ENCODE measurements at regions not wholly inside any gene's neighbourhood (a gene's known extent, or its start where the extent isn't known, plus 50 kb on each side); places are given as distances from the start of the nearest gene placed in this dataset.
"Not testable (repeated sequence)": the region's sequence is repeated elsewhere in the genome, so short reads cannot be mapped to it uniquely, and the experiment has no call there.

DNA sequence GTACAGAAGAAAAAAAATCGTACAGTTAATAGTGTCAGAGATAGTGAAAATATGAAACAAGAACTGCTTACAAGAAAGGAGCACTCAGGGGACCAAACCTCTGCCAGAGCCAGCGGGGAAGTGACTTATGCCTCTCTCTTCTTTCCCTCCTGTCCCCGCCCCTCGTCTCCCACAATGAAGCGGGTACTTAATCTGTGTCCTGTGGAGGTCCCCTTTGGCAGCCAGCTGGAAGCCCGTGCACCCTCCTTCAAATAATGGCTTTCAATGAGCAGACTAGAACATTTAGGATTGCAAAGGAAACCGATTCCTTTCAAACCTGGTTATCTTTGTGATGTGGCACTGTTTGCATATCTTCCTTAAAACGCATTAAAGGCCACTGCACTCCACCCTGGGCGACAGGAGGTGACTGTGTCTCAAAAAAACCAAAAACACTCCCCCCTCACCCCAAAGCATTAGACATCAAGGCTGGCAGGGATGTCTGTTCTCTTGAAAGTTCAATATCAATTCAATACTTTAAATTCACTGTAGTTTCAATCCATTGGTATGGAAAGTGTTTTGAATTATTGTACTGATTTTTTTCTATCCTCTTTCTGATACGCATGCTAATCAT, 51.7 kb downstream of the PPIAL4C start:
- not testable (repeated sequence) for H3K27me3 Mint-ChIP-seq; H3K36me3 Mint-ChIP-seq (ENCODE audit: low read depth); H3K9me3 Mint-ChIP-seq
- H3K4me3 Mint-ChIP-seq, result peak overlapping the region; percentile 90
- H3K4me1 Mint-ChIP-seq (ENCODE audit: low read depth), result peaks cover 36% of the 10 kb centered on the region
- H3K27ac Mint-ChIP-seq, result peak overlapping the region; percentile 100

DNA sequence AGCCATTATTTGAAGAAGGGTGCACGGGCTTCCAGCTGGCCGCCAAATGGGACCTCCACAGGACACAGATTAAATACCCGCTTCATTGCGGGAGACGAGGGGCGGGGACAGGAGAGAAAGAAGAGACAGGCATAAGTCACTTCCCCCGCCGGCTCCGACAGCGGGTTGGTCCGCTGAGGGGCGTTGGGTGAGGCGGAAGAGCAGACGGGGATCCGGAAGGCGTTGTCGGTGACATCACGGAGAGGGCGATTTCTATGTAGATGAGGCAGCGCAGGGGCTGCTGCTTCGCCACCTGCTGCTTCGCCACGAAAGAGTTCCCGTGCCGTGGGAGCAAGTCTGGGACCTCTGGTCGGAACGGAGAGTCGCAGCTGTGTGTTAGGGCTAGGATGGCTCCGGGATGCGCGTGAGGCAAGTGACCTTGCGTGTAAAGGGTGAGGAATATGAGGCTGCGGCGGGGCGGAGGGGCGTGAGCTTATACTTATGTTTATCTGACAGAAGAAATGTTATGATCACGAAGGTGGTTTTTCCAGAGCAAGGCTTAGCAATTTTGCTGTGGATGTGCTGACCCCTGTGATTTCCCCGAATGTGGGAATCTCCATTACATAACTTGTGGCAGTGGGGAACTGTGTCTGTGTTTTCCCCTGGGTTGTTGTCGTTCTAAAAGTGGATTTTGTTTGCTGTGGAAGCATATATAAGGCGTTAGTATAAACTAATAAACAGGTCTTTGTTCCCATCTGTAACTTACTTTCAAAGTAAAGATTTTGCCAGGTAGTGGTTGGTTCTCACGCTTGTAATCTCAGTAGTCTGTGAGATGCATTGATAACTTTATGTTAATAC, 52.9 kb downstream of the PPIAL4C start:
- peaks cover 36% of the 10 kb centered on the region for H3K4me1 Mint-ChIP-seq (ENCODE audit: low read depth)
- not testable (repeated sequence) for H3K27me3 Mint-ChIP-seq; H3K36me3 Mint-ChIP-seq (ENCODE audit: low read depth); H3K9me3 Mint-ChIP-seq
- peak overlapping the region; percentile 90 for H3K4me3 Mint-ChIP-seq
- peak overlapping the region; percentile 100 for H3K27ac Mint-ChIP-seq

DNA sequence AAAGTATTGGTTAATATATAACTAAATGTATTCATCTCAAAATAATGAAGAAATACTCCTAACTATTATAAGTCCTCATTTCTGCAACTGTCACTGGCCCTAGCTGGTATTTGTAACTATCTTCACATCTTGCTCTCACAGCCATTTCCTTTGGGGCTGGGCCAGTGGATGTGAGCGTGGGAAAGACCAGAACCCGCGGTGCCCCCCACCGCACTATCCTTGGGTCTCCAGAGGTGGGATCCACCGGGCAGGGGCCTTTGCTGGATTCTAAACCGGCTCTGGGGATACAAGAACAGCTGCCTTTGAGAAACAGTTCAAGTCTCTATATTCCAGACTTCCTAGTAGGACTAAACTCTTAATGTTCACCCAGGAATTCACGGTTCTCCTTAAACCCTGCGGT, 54.8 kb downstream of the PPIAL4C start:
- H3K27me3 Mint-ChIP-seq; H3K27ac Mint-ChIP-seq; H3K9me3 Mint-ChIP-seq; H3K36me3 Mint-ChIP-seq (ENCODE audit: low read depth); H3K4me3 Mint-ChIP-seq: not testable (repeated sequence)
- peaks cover 36% of the 10 kb centered on the region for H3K4me1 Mint-ChIP-seq (ENCODE audit: low read depth)

DNA sequence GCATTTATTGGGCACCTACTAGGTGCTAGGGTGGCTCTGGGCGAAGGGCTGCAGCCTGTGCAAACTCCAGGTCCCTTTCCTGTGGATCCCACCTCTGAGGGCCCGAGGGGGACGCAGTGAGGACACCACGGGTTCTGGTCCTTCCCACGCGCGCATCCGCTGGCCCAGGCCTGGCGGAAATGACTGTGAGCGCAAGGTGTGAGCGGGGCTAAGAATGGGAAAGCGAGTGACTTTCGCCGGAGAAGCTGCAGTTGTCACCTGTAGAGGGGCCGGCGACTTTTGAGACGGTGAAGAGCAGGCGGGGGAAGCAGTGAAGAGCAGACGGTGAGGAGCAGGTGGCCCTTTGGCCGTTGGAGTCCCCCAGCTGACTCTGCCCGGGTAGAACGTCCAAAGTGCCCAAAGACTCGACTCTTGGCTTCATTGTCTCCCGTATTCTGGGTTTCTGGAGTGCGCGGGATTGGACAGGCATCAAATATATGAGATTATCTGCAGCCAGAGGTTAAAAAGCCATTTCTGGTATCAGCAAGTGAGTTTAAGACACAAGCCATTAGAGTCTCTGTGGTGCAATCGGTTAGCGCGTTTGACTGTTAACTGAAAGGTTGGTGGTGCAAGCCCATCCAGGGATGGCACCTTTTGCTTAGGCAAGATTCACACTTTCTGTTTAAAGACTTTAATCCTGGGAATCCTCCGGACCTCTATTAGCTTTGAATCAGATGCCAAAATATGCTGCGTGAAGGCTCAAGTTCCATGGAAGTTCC, 55.4 kb downstream of the PPIAL4C start:
- peaks cover 31% of the 10 kb centered on the region for H3K4me1 Mint-ChIP-seq (ENCODE audit: low read depth)
- not testable (repeated sequence) for H3K4me3 Mint-ChIP-seq; H3K36me3 Mint-ChIP-seq (ENCODE audit: low read depth); H3K27me3 Mint-ChIP-seq; H3K27ac Mint-ChIP-seq; H3K9me3 Mint-ChIP-seq

DNA sequence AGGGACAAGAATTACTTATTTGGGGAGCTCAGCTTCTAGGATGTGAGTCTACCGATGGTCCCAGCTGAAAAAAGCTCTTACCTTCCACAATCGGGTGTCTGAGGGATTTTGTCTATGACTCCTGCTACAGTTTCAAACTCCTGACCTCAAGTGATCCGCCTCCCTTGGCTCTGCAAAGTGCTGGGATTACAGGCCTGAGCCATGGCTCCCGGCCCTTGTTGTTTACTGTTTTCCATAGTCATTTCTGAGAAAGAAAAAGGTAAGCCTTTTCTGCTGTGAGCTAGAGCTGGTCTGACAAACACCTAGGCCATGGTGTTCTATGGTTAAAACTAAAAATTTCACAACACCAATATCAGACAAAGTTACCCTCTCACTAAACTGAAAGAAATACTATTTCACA, 57.5 kb downstream of the PPIAL4C start:
- not testable (repeated sequence) for H3K9me3 Mint-ChIP-seq; H3K27me3 Mint-ChIP-seq; H3K36me3 Mint-ChIP-seq (ENCODE audit: low read depth); H3K4me3 Mint-ChIP-seq
- Mint-ChIP-seq H3K27ac (peak overlapping the region; percentile 52), H3K4me1 (ENCODE audit: low read depth) (peaks cover 30% of the 10 kb centered on the region)

DNA sequence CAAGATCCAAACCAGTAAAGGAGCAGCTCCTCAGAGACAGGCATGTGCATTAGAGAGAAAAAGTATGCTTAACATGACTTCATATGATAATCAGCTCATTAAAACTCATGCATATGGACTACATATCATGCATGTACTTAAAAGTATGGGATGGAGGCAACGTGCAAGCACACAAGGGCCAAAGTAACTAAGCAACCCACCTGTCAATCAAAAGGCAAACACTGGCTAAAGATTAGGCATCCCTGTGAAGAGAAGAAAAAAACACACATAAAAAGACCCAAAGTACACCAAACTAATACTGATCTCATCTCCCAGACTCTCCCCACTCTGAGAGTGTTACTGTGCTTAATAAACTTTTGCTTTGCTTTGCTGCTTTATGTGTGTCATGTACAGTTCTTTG, 61.2 kb downstream of the PPIAL4C start:
- not testable (repeated sequence) for H3K9me3 Mint-ChIP-seq; H3K4me3 Mint-ChIP-seq; H3K27ac Mint-ChIP-seq; H3K27me3 Mint-ChIP-seq; H3K36me3 Mint-ChIP-seq (ENCODE audit: low read depth)
- H3K4me1 Mint-ChIP-seq (ENCODE audit: low read depth), result peaks cover 15% of the 10 kb centered on the region

DNA sequence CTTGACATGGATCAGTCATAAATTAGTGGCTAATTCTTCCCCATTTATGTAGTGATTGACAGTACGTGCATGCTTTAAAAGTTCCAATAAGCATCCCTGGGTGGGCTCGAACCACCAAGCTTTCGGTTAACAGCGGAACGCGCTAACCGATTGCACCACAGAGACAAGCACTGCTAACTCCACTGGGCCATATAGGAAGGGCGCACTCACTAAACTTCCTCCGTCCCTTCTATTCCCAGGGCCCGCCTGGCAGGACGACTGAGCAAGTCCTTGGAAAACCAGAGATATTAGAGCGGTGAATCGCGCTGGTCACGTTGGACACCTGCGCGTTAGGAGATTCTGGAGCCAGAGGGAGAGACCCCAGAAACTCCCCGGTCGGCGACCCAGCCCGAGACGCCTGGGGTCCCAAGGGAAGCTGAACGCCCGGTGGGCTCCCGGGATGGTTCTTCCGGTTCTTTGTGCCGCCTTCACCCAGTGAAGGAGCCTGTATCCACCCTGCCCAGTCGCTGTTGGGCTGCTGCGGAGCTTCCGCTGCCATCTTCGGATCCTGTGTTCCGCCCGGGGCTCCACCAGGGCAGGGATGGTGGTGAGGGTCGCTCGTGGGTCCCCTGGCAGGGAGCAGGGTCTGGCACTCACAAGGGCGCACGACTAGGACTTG, 62.8 kb downstream of the PPIAL4C start:
- H3K4me1 Mint-ChIP-seq (ENCODE audit: low read depth), result peaks cover 12% of the 10 kb centered on the region
- peak overlapping the region; percentile 81 for H3K4me3 Mint-ChIP-seq
- H3K36me3 Mint-ChIP-seq (ENCODE audit: low read depth); H3K9me3 Mint-ChIP-seq; H3K27me3 Mint-ChIP-seq: not testable (repeated sequence)
- peak overlapping the region; percentile 69 for H3K27ac Mint-ChIP-seq

DNA sequence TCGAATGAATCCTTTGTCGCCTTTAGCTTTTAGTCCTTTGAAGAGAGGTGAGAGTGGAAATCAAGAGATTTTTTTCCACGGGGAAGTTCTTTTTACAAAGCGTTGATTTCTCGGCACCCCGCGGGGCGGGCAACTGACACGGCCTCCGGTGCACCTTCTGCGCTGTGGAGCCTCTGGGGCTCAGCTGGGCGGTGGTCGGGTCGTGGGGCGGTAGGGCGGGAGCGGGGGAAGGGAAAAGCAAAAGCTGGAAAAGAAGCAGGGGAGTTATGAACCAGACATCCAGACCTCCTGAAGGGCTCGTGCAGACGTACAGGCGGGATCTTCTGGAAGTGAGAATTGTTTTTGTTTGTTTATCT, 63.3 kb downstream of the PPIAL4C start:
- not testable (repeated sequence) for H3K9me3 Mint-ChIP-seq; H3K36me3 Mint-ChIP-seq (ENCODE audit: low read depth); H3K27ac Mint-ChIP-seq; H3K27me3 Mint-ChIP-seq
- Mint-ChIP-seq H3K4me1 (ENCODE audit: low read depth) (peaks cover 12% of the 10 kb centered on the region), H3K4me3 (peak overlapping the region; percentile 43)

DNA sequence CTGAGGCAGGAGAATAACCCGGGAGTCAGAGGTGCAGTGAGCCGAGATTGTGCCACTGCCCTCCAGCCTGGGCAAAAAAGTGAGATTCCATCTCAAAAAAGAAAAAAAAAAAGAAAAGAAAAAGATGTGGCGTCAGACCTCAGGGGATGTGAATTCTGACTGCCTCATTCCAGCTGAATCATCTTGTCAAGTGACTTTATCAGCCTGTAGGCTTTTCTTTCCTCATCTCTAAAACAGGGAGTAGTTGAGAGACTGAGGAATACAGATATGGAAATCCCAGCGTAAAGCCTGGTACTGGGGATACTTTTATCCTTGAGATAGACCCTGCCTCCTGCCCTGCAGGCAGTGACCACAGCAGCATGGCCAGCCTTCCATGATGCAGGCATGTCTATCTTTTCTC, 74.1 kb downstream of the PPIAL4C start:
- not testable (repeated sequence) for H3K4me3 Mint-ChIP-seq; H3K27ac Mint-ChIP-seq; H3K4me1 Mint-ChIP-seq (ENCODE audit: low read depth); H3K36me3 Mint-ChIP-seq (ENCODE audit: low read depth); H3K9me3 Mint-ChIP-seq; H3K27me3 Mint-ChIP-seq

DNA sequence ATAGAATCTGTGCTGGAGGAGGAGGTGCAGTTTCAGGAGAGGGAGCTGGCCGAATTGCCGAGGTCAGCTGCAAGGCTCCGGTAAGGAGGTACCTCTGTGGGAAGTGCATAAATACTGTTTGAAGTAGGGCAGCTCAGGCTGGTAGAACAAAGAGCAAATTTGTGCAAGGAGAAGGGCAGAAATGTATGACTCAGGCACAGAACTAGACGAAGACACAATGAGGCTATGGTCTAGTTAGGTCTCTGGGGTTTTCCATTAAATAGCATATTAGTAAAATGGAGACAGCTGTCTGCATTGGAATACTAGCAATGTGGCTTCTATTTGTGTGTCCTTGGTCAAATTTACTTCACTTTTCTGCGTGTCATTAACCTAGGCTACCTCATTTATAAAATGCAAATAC, 74.5 kb downstream of the PPIAL4C start:
- not testable (repeated sequence) for H3K27ac Mint-ChIP-seq; H3K4me3 Mint-ChIP-seq; H3K36me3 Mint-ChIP-seq (ENCODE audit: low read depth); H3K27me3 Mint-ChIP-seq; H3K4me1 Mint-ChIP-seq (ENCODE audit: low read depth); H3K9me3 Mint-ChIP-seq

DNA sequence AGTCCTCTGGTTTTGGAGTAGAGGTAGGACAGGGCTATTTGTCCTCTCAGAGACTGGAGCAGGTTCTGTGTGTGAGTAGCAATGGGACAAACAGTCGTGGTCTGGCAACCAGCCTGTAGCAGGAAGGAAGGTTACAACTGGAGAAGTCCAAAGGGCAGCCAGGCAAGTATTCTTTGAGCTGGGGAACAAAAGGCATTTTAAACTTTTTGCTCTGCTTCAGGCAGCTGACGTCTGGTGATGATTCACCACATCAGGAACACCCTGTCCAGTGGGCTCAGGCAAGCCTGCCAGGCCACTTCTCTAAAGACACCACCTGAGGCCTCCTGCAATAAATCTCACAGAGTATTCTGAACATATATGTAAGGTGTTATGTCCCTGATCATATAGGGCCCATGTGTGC, 81.0 kb downstream of the PPIAL4C start:
- not testable (repeated sequence) for H3K4me3 Mint-ChIP-seq; H3K27me3 Mint-ChIP-seq; H3K4me1 Mint-ChIP-seq (ENCODE audit: low read depth); H3K27ac Mint-ChIP-seq; H3K36me3 Mint-ChIP-seq (ENCODE audit: low read depth); H3K9me3 Mint-ChIP-seq

DNA sequence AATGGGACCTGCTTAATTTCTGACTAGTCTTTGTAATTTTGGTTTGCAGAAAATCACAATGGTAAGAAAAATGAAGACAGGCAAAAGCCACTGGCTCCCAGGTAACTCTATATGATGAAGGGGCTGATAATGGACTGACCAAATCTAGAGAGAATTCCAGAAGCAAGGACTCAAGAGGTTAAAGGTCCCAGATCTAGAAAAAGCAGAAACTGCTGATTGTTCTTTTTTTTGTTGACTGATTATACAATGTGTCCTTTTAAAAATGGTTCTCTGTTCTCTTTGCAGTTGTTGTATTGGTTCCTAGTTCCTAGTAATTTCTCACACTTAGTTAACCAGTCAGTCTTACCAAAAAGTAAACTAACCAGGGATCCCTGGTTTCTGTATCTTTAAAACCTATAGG, 81.4 kb downstream of the PPIAL4C start:
- not testable (repeated sequence) for H3K36me3 Mint-ChIP-seq (ENCODE audit: low read depth); H3K27me3 Mint-ChIP-seq; H3K4me3 Mint-ChIP-seq; H3K4me1 Mint-ChIP-seq (ENCODE audit: low read depth); H3K27ac Mint-ChIP-seq; H3K9me3 Mint-ChIP-seq

DNA sequence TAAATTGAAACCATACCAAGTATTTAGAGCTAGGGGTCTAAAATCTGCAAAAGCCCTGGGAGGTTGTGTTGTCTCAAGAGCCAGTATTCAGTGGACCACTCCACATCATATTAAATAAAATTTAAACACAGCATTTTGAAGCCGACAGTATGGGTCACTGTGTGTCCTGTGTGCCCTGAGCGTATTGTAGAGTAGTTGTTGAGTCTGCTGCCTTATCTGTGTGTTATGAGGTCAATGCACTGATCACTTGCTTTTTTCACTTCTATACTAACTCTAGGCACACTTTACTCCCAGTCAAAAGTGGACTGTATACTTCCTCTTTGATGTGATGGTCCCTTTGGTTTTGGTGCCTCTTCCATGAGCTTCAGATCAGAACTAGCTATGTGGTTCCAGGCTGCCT, 81.9 kb downstream of the PPIAL4C start:
- H3K36me3 Mint-ChIP-seq (ENCODE audit: low read depth); H3K27me3 Mint-ChIP-seq; H3K27ac Mint-ChIP-seq; H3K9me3 Mint-ChIP-seq; H3K4me1 Mint-ChIP-seq (ENCODE audit: low read depth); H3K4me3 Mint-ChIP-seq: not testable (repeated sequence)

DNA sequence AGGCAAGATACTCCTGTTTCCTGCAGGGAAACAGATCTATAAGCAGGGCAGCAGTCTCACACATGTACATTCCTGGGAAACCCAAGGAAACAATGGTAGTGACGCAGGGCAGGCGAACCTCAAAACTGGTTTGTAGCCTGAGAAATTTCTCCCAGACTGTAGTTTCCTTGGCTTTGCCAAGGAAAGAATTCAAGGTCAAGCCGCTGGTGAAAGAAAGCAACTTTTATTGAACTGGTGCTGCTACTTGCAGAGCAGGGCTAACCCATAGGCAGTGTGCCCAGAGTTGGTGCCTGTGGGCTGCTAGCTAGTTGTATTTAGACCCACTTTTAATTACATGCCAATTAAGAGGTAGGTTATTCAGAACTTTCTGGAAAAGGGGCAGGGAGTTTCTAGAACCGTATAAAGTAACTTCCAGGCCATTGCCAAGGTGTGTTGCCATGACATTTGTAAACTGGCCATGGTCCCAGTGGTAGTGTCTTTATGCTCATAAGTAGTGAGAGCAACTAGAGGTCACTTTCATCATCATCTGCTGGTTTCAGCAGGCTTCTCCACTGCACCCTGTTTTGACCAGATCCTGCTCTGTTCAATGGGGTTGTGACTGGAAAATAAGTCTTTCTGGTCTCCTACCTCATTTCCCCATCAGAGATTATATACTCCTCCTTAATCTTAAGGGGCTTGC, 89.7 kb downstream of the PPIAL4C start:
- H3K4me3 Mint-ChIP-seq; H3K27me3 Mint-ChIP-seq; H3K9me3 Mint-ChIP-seq; H3K36me3 Mint-ChIP-seq (ENCODE audit: low read depth); H3K4me1 Mint-ChIP-seq (ENCODE audit: low read depth); H3K27ac Mint-ChIP-seq: not testable (repeated sequence)

DNA sequence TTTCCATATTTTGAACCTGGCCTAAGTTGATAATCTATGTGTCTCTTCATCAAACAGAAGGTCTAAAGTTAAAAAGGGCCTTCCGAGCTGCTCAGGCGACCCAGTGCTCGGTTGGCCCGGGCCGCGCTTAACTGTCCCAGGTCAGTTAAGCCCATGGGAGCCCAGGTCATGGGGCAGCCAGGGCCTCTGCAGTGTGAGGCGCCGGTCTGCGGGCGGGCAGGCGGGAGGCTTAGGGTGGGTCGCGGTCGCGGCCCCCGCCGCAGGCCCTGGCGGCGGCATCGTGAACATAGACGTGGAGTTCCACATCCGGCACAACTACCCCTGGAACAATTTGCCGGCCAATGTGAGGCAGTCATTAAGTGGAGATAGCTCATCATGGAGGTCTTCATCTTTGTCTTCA, 91.3 kb downstream of the PPIAL4C start:
- not testable (repeated sequence) for H3K36me3 Mint-ChIP-seq (ENCODE audit: low read depth); H3K9me3 Mint-ChIP-seq; H3K27me3 Mint-ChIP-seq; H3K27ac Mint-ChIP-seq; H3K4me1 Mint-ChIP-seq (ENCODE audit: low read depth); H3K4me3 Mint-ChIP-seq
